GM21786 (cell line): ENCODE measurements at regions not wholly inside any gene's neighbourhood (a gene's known extent, or its start where the extent isn't known, plus 50 kb on each side); places are given as distances from the start of the nearest gene placed in this dataset.

Source experiments
- ATAC-seq: cut with Tn5 transposase; IDR thresholded peaks from one replicate; pipeline ENCODE4 v1.9.1; 2021; ENCODE audit not compliant: unreplicated experiment

- no peak for ATAC-seq
Observed at GRCh38 chr12:93102312-93102711, 173.2 kb upstream of the EEA1 start.

- ATAC-seq, result no peak
Observed at GRCh38 chr12:93102744-93103143, 173.6 kb upstream of the EEA1 start.

- ATAC-seq, result no peak
Observed at GRCh38 chr12:93103154-93103553, 174.1 kb upstream of the EEA1 start.

- no peak for ATAC-seq
Observed at GRCh38 chr12:93104535-93104934, 175.4 kb upstream of the EEA1 start.

GRCh38 chr12:93106910-93107309 is 177.8 kb upstream of the EEA1 start:
- ATAC-seq, result no peak

GRCh38 chr12:93107514-93108312 is 178.6 kb upstream of the EEA1 start:
- ATAC-seq, result no peak

GRCh38 chr12:93108985-93109384 is 179.9 kb upstream of the EEA1 start:
- no peak for ATAC-seq

- ATAC-seq, result peak; percentile 52
Observed at GRCh38 chr12:93109551-93110203, 180.6 kb upstream of the EEA1 start.

- no peak for ATAC-seq
Observed at GRCh38 chr12:93111773-93112172, 182.7 kb upstream of the EEA1 start.

GRCh38 chr12:93113317-93114006 is 184.4 kb upstream of the EEA1 start:
- ATAC-seq, result no peak

GRCh38 chr12:93115198-93115601 is 186.1 kb upstream of the EEA1 start:
- no peak for ATAC-seq

GRCh38 chr12:93115646-93116045 is 186.6 kb upstream of the EEA1 start:
- ATAC-seq, result no peak

GRCh38 chr12:93116632-93117031 is 187.5 kb upstream of the EEA1 start:
- no peak for ATAC-seq

GRCh38 chr12:93121729-93122488 is 192.8 kb upstream of the EEA1 start:
- ATAC-seq, result no peak

- ATAC-seq, result no peak
Observed at GRCh38 chr12:93122569-93123091, 193.5 kb upstream of the EEA1 start.

GRCh38 chr12:93125126-93125525 is 196.0 kb upstream of the EEA1 start:
- no peak for ATAC-seq

GRCh38 chr12:93126069-93126474 is 197.0 kb upstream of the EEA1 start:
- ATAC-seq, result peak; percentile 64

GRCh38 chr12:93127107-93127560 is 198.0 kb upstream of the EEA1 start:
- ATAC-seq, result no peak

GRCh38 chr12:93127582-93128331 is 198.7 kb upstream of the EEA1 start:
- no peak for ATAC-seq

- no peak for ATAC-seq
Observed at GRCh38 chr12:93128332-93128707, 199.2 kb upstream of the EEA1 start.
